ENCODE measurements at regions not wholly inside any gene's neighbourhood (a gene's known extent, or its start where the extent isn't known, plus 50 kb on each side); places are given as distances from the start of the nearest gene placed in this dataset.

DNA sequence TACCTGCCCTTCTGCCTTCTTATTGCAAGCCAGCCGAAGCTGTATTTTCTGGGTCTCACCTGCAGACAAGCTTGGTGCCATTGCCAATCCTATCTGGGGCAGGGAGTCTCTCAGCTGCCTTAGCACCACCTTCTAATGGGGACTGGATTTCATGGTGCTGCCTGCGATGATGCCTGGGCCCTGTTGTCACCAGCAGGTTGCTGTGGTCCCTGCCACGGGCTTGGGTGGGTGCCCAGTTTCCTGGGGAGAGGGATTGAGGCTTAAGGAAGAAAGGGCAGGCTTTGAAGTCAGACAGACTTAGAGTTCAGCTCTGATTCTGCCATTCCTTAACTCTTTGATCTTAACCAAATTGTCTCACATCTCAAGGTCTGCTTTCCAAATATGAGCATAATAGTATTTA, 87.4 kb upstream of the CD96 start:
- TF ChIP-seq, protein P1, sequence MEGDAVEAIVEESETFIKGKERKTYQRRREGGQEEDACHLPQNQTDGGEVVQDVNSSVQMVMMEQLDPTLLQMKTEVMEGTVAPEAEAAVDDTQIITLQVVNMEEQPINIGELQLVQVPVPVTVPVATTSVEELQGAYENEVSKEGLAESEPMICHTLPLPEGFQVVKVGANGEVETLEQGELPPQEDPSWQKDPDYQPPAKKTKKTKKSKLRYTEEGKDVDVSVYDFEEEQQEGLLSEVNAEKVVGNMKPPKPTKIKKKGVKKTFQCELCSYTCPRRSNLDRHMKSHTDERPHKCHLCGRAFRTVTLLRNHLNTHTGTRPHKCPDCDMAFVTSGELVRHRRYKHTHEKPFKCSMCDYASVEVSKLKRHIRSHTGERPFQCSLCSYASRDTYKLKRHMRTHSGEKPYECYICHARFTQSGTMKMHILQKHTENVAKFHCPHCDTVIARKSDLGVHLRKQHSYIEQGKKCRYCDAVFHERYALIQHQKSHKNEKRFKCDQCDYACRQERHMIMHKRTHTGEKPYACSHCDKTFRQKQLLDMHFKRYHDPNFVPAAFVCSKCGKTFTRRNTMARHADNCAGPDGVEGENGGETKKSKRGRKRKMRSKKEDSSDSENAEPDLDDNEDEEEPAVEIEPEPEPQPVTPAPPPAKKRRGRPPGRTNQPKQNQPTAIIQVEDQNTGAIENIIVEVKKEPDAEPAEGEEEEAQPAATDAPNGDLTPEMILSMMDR (IDR thresholded peaks at IDR 0.05): no peak
- TF ChIP-seq POLR2A (IDR thresholded peaks at IDR 0.05): no peak

Data from body of pancreas (tissue), 4 donors.